Esophagus muscularis mucosa (tissue), 4 donors: ENCODE measurements at regions not wholly inside any gene's neighbourhood (a gene's known extent, or its start where the extent isn't known, plus 50 kb on each side); places are given as distances from the start of the nearest gene placed in this dataset.

Experiments
- DNase-seq: peaks from one replicate; pipeline ENCODE4 v3.0.0-alpha.2; 2017; ENCODE audit errors: extremely low spot score
- H3K27ac ChIP-seq, 4 donors: fragments of 200-600 bp; sonication (generic); replicated peaks in 1 of 4; 1 replicate in 3 of 4; 2 replicates in 1 of 4; pipeline ENCODE4 v1.5.1; 2016 to 2019; ENCODE audit warnings: mild to moderate bottlenecking in 1 of 4
- H3K27me3 ChIP-seq, 4 donors: fragments of 200-600 bp; sonication (generic); one replicate each; pipeline versions ENCODE4 v1.5.1 to v1.6.0; 2016 to 2019
- H3K36me3 ChIP-seq, 4 donors: fragments of 200-600 bp; sonication (generic); one replicate each; pipeline ENCODE4 v1.5.1; 2016 to 2019
- H3K4me1 ChIP-seq, 4 donors: fragments of 200-600 bp; sonication (generic); one replicate each; pipeline ENCODE4 v1.5.1; 2016 to 2019
- H3K4me3 ChIP-seq, 4 donors: fragments of 200-600 bp; sonication (generic); 1 replicate in 2 of 4; 2 replicates in 2 of 4; pipeline ENCODE4 v1.5.1; 2016 to 2019; ENCODE audit warnings: mild to moderate bottlenecking in 4 of 4, moderate library complexity in 1 of 4
- H3K9me3 ChIP-seq, 4 donors: fragments of 200-600 bp; sonication (generic); 1 replicate in 3 of 4; 2 replicates in 1 of 4; pipeline ENCODE4 v1.5.1; 2016 to 2019
- CTCF ChIP-seq, 3 experiments: fragments of 200-600 bp in 2 of 3; fragments of 450-650 bp in 1 of 3; sonication (generic) in 2 of 3; IDR thresholded peaks; one replicate each; pipeline ENCODE4 v1.5.1; 2017 to 2019; ENCODE audit warnings: antibody characterized with exemption in 3 of 3, mild to moderate bottlenecking in 2 of 3, moderate library complexity in 1 of 3
- EP300 ChIP-seq: sonication (generic); formaldehyde crosslinking; IDR thresholded peaks from one replicate; pipeline ENCODE4 v1.6.1; 2017; ENCODE audit warnings: antibody characterized with exemption
- POLR2A ChIP-seq: fragments of 450-650 bp; IDR thresholded peaks from one replicate; pipeline ENCODE4 v1.6.1; 2017; ENCODE audit warnings: antibody characterized with exemption, moderate library complexity, mild to moderate bottlenecking, low read depth
- POLR2AphosphoS5 ChIP-seq, 2 donors: sonication (generic); formaldehyde crosslinking; IDR thresholded peaks; one replicate each; pipeline ENCODE4 v1.6.1; 2017; ENCODE audit warnings: antibody characterized with exemption in 2 of 2
- WGBS: methylation state at CpG from one replicate; pipeline ENCODE4 v1.1.5; 2018; 5-methylcytosine and 5-hydroxymethylcytosine counted together
- intact Hi-C: fragments of 100-400 bp; cut with DNase I; formaldehyde crosslinking; loops from one replicate; pipeline ENCODE4 v1.15.1; 2023

GRCh38 chr14:62329427-62329826 is 567.2 kb downstream of the SNAPC1 start:
- Histone ChIP-seq H3K4me1 (no peaks in the 10 kb centered on the region), H3K9me3 (peaks cover 0 to 9% (median 6%) of the 10 kb centered on the region in 4 donors), H3K36me3 (no peaks in the 10 kb centered on the region), H3K4me3 (no peak overlapping the region), H3K27ac (no peak overlapping the region), H3K27me3 (no peaks in the 10 kb centered on the region)
- WGBS: 40% methylated on average over 2 of the region's 2 CpGs
- intact Hi-C loops: no loop called here
- no peak for TF ChIP-seq POLR2A
- TF ChIP-seq EP300: no peak
- TF ChIP-seq POLR2AphosphoS5 (IDR thresholded peaks at IDR 0.05): no peak
- no peak for TF ChIP-seq CTCF (IDR thresholded peaks at IDR 0.05)
- no peak for DNase-seq

GRCh38 chr14:62347562-62348011 is 585.4 kb downstream of the SNAPC1 start:
- Histone ChIP-seq H3K27ac (no peak overlapping the region), H3K27me3 (no peaks in the 10 kb centered on the region), H3K9me3 (peaks cover 0 to 14% (median 6%) of the 10 kb centered on the region in 4 donors), H3K4me3 (no peak overlapping the region), H3K36me3 (no peaks in the 10 kb centered on the region), H3K4me1 (no peaks in the 10 kb centered on the region)
- no peak for DNase-seq
- no peak for TF ChIP-seq CTCF (IDR thresholded peaks at IDR 0.05)
- no peak for TF ChIP-seq EP300
- TF ChIP-seq POLR2A: no peak
- TF ChIP-seq POLR2AphosphoS5 (IDR thresholded peaks at IDR 0.05): no peak
- intact Hi-C loops: no loop called here
- 70% methylated on average over 5 of the region's 5 CpGs for WGBS

- DNase-seq: no peak
- H3K27me3 ChIP-seq: no peaks in the 10 kb centered on the region
- intact Hi-C loops: no loop called here
- H3K4me1 ChIP-seq: no peaks in the 10 kb centered on the region
- no peak overlapping the region for H3K4me3 ChIP-seq
- no peak for TF ChIP-seq CTCF (IDR thresholded peaks at IDR 0.05)
- no peak for TF ChIP-seq EP300
- TF ChIP-seq POLR2AphosphoS5 (IDR thresholded peaks at IDR 0.05): no peak
- TF ChIP-seq POLR2A: no peak
- H3K27ac ChIP-seq: no peak overlapping the region
- peaks cover 0 to 37% (median 25%) of the 10 kb centered on the region in 4 donors for H3K9me3 ChIP-seq
- no peaks in the 10 kb centered on the region for H3K36me3 ChIP-seq
Measured at GRCh38 chr14:62357362-62357761, 595.1 kb downstream of the SNAPC1 start.

- Histone ChIP-seq H3K4me1 (no peaks in the 10 kb centered on the region), H3K4me3 (no peak overlapping the region), H3K27ac (no peak overlapping the region), H3K9me3 (no peaks in the 10 kb centered on the region), H3K27me3 (no peaks in the 10 kb centered on the region), H3K36me3 (no peaks in the 10 kb centered on the region)
- 69% methylated on average over 2 of the region's 2 CpGs for WGBS
- no peak for TF ChIP-seq POLR2AphosphoS5 (IDR thresholded peaks at IDR 0.05)
- DNase-seq: no peak
- intact Hi-C loops: no loop called here
Measured at GRCh38 chr14:62364161-62364560, 601.9 kb downstream of the SNAPC1 start.

- H3K27me3 ChIP-seq: no peaks in the 10 kb centered on the region
Measured at GRCh38 chr14:62364800-62365280, 602.6 kb downstream of the SNAPC1 start.

More at GRCh38 chr14:62364800-62365280, 602.6 kb downstream of the SNAPC1 start:
- WGBS: 56% methylated on average over 4 of the region's 4 CpGs
- H3K36me3 ChIP-seq: no peaks in the 10 kb centered on the region
- H3K27ac ChIP-seq: no peak overlapping the region
- H3K4me1 ChIP-seq: no peaks in the 10 kb centered on the region
- no peak for DNase-seq
- H3K9me3 ChIP-seq: no peaks in the 10 kb centered on the region
- intact Hi-C loops: no loop called here
- H3K4me3 ChIP-seq: no peak overlapping the region
- TF ChIP-seq CTCF (IDR thresholded peaks at IDR 0.05) (no peak), POLR2AphosphoS5 (IDR thresholded peaks at IDR 0.05) (no peak), POLR2A (no peak), EP300 (no peak)
